ENCODE measurements at regions not wholly inside any gene's neighbourhood (a gene's known extent, or its start where the extent isn't known, plus 50 kb on each side); places are given as distances from the start of the nearest gene placed in this dataset.

DNA sequence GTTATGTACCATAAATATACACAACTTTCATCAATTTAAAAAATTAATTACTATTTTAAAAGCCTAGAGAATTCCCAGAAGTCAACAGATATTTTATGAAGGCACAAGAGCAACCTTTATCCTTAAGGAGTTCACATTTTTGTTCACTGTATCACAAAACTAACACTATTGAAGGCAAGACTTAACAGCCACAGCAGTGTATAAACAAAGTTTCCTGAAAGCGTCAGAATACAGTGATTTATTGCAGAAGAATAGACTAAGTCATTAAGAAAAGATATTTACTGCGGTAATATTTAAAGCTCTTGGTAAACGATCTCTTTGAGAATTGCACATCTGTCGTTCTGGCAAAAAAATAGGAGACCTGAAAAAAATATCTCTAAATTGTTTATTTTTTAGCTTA lies 419.3 kb upstream of the NBEA start:
- Mint-ChIP-seq H3K9me3 (no peaks in the 10 kb centered on the region), H3K4me1 (no peaks in the 10 kb centered on the region), H3K27me3 (ENCODE audit: low read depth) (no peaks in the 10 kb centered on the region), H3K36me3 (ENCODE audit: insufficient read depth in 1 of 3, low read depth in 3 of 3) (no peaks in the 10 kb centered on the region), H3K27ac (no peak overlapping the region), H3K4me3 (no peak overlapping the region)
- no CpG with 5 or more reads among the region's 4 CpGs for WGBS (ENCODE audit: extremely low coverage, insufficient read length, low lambda C conversion rate)
- Histone ChIP-seq H3K4ac (ENCODE audit: low read depth, low read length) (no peak overlapping the region), H2BK120ac (ENCODE audit: low read depth, low read length, poor library complexity, severe bottlenecking) (no peak overlapping the region), H2AFZ (ENCODE audit: low read length) (no peak overlapping the region), H3K9me3 (ENCODE audit: control insufficient read depth, low read depth, low read length) (no peaks in the 10 kb centered on the region), H3K27me3 (ENCODE audit: insufficient read depth, low read length) (no peaks in the 10 kb centered on the region), H3K23ac (ENCODE audit: insufficient read length, low read depth, low read length) (no peak overlapping the region), H4K20me1 (ENCODE audit: control insufficient read depth, insufficient read depth, insufficient read length) (no peaks in the 10 kb centered on the region), H3K9ac (ENCODE audit: extremely low read depth, insufficient read length, low read length) (no peak overlapping the region), H3T11ph (ENCODE audit: low read length) (no peak overlapping the region), H3K79me1 (ENCODE audit: insufficient read depth, low read depth, low read length, poor library complexity, severe bottlenecking) (no peaks in the 10 kb centered on the region), H3K23me2 (ENCODE audit: insufficient read length, low read depth, low read length, poor library complexity, severe bottlenecking) (no peaks in the 10 kb centered on the region), H3K56ac (ENCODE audit: insufficient read length, low read depth, low read length) (no peak overlapping the region), H2BK5ac (ENCODE audit: insufficient read length, low read length) (no peak overlapping the region), H3K4me2 (ENCODE audit: insufficient read depth, insufficient read length, low read length) (no peak overlapping the region), H4K8ac (replicated peaks; ENCODE audit: insufficient read length, low read depth, low read length) (no peak overlapping the region), H3K79me2 (ENCODE audit: insufficient read depth, low read length) (no peaks in the 10 kb centered on the region), H4K91ac (ENCODE audit: insufficient read length, low read depth, low read length) (no peak overlapping the region), H3K18ac (ENCODE audit: insufficient read length, low read depth, low read length) (no peak overlapping the region), H3K14ac (ENCODE audit: insufficient read depth, low read length) (no peak overlapping the region), H2BK20ac (ENCODE audit: low read depth, low read length, poor library complexity, severe bottlenecking) (no peak overlapping the region), H4K5ac (ENCODE audit: insufficient read length, low read depth, low read length) (no peak overlapping the region), H3K4me1 (ENCODE audit: insufficient read depth, low read length) (no peaks in the 10 kb centered on the region; the same call in 1 of the 2 replicates), H2BK15ac (ENCODE audit: low read depth, low read length) (no peak overlapping the region), H3K27ac (ENCODE audit: insufficient read length, low read depth, low read length) (no peak overlapping the region), H2BK12ac (ENCODE audit: insufficient read length, low read depth, low read length) (no peak overlapping the region), H2AK5ac (ENCODE audit: insufficient read length, low read length) (no peak overlapping the region)
- TF ChIP-seq, protein P1, sequence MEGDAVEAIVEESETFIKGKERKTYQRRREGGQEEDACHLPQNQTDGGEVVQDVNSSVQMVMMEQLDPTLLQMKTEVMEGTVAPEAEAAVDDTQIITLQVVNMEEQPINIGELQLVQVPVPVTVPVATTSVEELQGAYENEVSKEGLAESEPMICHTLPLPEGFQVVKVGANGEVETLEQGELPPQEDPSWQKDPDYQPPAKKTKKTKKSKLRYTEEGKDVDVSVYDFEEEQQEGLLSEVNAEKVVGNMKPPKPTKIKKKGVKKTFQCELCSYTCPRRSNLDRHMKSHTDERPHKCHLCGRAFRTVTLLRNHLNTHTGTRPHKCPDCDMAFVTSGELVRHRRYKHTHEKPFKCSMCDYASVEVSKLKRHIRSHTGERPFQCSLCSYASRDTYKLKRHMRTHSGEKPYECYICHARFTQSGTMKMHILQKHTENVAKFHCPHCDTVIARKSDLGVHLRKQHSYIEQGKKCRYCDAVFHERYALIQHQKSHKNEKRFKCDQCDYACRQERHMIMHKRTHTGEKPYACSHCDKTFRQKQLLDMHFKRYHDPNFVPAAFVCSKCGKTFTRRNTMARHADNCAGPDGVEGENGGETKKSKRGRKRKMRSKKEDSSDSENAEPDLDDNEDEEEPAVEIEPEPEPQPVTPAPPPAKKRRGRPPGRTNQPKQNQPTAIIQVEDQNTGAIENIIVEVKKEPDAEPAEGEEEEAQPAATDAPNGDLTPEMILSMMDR (conservative IDR thresholded peaks at IDR 0.05) = no peak
- no peak for DNase-seq

All from H9 (cell line).